GM19099 (cell line): ENCODE measurements at regions not wholly inside any gene's neighbourhood (a gene's known extent, or its start where the extent isn't known, plus 50 kb on each side); places are given as distances from the start of the nearest gene placed in this dataset.

Experiments used
- POLR2A ChIP-seq: IDR thresholded peaks from 3 replicates; pipeline ENCODE4 v1.6.1; 2011; ENCODE audit warnings: low read depth; ENCODE audit not compliant: insufficient read length; ENCODE audit errors: extremely low read depth

- no peak for TF ChIP-seq POLR2A
Measured at GRCh38 chr6:166739117-166739975, 112.3 kb upstream of the RPS6KA2 start.

- TF ChIP-seq POLR2A, result no peak
Measured at GRCh38 chr6:166738386-166739116, 111.5 kb upstream of the RPS6KA2 start.

GRCh38 chr6:166737261-166737660 lies 110.2 kb upstream of the RPS6KA2 start:
- TF ChIP-seq POLR2A, result no peak

- TF ChIP-seq POLR2A, result no peak
Measured at GRCh38 chr6:166736634-166737033, 109.6 kb upstream of the RPS6KA2 start.

- no peak for TF ChIP-seq POLR2A
Measured at GRCh38 chr6:166733900-166734299, 106.8 kb upstream of the RPS6KA2 start.

- no peak for TF ChIP-seq POLR2A
Measured at GRCh38 chr6:166729658-166730057, 102.6 kb upstream of the RPS6KA2 start.

GRCh38 chr6:166728884-166729530 lies 102.0 kb upstream of the RPS6KA2 start:
- no peak for TF ChIP-seq POLR2A

- TF ChIP-seq POLR2A, result no peak
Measured at GRCh38 chr6:166726201-166726600, 99.2 kb upstream of the RPS6KA2 start.

GRCh38 chr6:166725571-166725970 lies 98.5 kb upstream of the RPS6KA2 start:
- no peak for TF ChIP-seq POLR2A

- no peak for TF ChIP-seq POLR2A
Measured at GRCh38 chr6:166724576-166724975, 97.5 kb upstream of the RPS6KA2 start.

GRCh38 chr6:166722785-166723184 lies 95.7 kb upstream of the RPS6KA2 start:
- no peak for TF ChIP-seq POLR2A

- TF ChIP-seq POLR2A, result no peak
Measured at GRCh38 chr6:166721576-166721975, 94.5 kb upstream of the RPS6KA2 start.

- TF ChIP-seq POLR2A, result no peak
Measured at GRCh38 chr6:166720856-166721255, 93.8 kb upstream of the RPS6KA2 start.

- no peak for TF ChIP-seq POLR2A
Measured at GRCh38 chr6:166719019-166719418, 92.0 kb upstream of the RPS6KA2 start.

GRCh38 chr6:166718516-166718915 lies 91.5 kb upstream of the RPS6KA2 start:
- no peak for TF ChIP-seq POLR2A
